GM18502 (cell line): ENCODE measurements at regions not wholly inside any gene's neighbourhood (a gene's known extent, or its start where the extent isn't known, plus 50 kb on each side); places are given as distances from the start of the nearest gene placed in this dataset.

Experiments used
- ATAC-seq: cut with Tn5 transposase; IDR thresholded peaks from one replicate; pipeline ENCODE4 v1.9.1; 2021; ENCODE audit warnings: mild to moderate bottlenecking; ENCODE audit not compliant: unreplicated experiment, poor library complexity

DNA sequence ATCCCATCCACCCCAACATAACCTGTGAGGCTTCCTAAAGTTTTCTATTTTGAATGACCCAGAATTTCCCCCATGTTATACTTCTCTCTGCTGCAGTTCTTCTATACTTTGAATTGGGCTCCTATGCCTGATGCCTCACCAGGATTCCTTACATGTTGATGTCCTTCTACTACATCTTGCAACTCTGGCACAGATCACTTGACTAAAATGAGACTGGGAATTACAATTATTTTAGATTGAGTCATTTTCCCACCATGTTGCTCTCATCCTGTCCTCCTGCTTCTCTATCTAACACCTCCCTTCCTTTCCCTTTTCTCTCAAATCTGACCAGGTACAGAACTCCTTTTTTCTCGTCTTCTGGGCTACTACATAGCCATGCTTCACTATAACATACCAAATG lies 314.0 kb upstream of the KCNJ16 start:
- no peak for ATAC-seq

DNA sequence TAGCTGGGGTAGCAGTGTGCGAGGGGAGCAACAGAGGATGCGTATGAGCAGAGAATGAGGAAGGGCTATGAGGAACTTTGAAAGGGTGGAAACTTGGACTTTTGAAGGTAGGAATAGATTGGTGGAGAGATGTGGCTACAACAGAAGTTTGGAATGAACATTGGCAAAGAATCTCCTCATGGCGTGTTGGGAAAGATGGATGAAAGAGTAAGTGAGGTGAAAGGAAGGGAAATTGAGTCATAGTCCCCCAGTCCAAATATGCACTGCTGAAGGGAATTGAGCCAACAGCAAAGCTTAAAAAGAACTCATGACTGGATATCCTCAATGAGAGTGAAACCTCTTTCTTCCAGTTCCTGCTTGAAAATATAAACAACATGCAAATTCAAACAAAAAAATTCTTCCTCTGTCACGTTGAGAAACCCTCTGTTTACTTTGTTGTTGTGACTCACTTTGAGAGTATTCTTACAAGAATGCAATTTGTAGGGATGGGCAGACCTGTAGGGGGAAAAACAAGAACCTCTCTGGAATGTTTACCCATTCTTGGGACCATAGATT lies 313.2 kb upstream of the KCNJ16 start:
- ATAC-seq, result no peak

GRCh38 chr17:69762359-69762758 lies 312.7 kb upstream of the KCNJ16 start:
- no peak for ATAC-seq

DNA sequence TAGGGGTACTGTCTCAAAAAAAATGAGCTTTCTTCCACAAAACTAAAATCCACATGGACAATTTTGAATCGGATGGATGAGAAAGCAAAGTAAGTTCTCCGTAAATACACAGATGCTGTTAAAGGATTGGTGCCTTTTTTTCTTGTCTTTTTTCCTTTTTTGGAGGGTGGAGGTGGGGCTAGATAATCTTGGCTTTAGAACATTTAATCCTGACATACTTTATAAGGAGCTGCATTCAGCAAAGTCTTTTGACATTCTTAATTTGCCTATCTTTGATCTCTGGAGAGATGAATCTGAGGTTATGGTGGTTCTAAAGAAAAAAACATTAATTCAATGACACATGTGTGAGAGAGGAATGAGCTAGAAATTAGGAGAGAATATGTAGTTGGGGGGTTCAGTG lies 312.3 kb upstream of the KCNJ16 start:
- ATAC-seq, result no peak

DNA sequence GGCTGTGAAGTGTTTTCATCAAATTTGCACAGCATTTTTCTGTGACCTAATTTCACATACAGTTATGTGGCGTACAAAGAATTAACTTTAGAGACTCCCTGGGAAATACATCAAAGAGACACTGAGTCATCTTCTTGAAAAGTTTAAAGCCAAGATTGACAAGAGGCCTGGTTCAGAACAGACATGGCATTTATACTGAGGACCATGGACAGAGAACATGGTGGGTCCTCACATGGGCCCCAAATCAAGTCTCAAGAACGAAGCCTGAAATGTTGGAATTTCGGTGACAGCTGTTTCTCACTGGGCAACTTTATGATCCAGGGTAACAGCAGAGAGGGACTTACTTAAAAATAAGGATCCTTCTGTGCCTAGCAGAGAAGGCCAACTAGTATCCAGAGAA lies 311.5 kb upstream of the KCNJ16 start:
- no peak for ATAC-seq

DNA sequence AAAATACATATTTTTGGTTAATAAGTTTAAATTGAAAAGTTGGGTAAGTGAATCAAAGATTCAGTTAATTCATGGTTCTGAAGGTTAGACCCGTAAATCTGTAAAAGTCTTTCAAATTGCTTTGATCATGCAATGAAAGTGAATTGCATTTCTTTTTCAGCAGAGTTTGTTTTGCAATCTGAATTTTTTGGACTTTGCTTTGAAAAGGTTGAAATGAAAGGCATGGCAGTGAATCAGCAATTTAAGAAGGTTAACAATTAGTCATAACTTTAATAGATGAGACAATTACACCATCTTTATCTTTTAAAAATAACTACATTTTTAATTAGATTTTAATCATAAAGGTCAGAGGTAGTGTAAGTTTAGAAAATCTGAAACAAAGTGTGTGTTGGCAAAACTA lies 310.9 kb upstream of the KCNJ16 start:
- ATAC-seq, result no peak

- no peak for ATAC-seq
These were observed 306.0 kb upstream of the KCNJ16 start for GRCh38 chr17:69769050-69769449.

- ATAC-seq, result no peak
These were observed 301.9 kb upstream of the KCNJ16 start for GRCh38 chr17:69773081-69773480.

GRCh38 chr17:69779378-69780214 lies 295.4 kb upstream of the KCNJ16 start:
- ATAC-seq, result no peak

DNA sequence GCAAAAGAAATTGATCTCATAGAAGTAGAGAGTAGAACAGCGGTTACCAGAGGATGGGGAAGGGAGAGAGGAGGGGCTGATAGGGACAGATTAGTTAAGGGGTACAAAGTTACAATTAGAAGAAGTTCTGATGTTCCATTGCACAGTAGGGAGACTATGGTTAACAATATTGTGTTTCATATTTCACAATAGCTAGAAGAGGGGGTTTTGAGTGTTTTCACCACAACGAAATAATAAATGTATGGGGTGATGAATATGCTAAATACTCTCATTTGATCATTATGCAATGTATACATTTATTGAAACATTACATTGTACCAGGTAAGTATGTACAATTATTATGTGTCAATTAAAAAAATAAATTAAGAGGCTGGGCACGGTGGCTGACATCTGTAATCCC lies 291.2 kb upstream of the KCNJ16 start:
- ATAC-seq, result no peak

GRCh38 chr17:69788957-69789356 lies 286.1 kb upstream of the KCNJ16 start:
- no peak for ATAC-seq

DNA sequence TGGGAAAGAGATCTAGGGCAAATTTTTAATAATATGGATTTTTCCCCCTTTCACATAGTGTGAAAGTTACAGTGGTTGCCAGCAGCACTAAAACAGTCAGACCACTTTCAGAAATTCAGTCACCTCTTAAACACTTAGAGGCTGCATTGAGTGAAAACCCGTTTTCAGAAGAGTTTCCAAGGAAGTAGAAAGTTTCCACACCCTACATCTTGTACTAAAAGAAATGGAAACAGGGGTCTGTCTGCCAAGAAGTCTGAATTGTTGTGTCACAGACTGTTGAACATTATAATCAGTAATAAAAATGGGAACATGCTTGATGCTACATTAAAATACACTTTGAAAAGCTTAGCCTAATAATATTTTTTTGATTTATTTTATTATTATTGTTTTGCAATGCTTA lies 278.9 kb upstream of the KCNJ16 start:
- no peak for ATAC-seq

GRCh38 chr17:69800870-69801269 lies 274.2 kb upstream of the KCNJ16 start:
- no peak for ATAC-seq

DNA sequence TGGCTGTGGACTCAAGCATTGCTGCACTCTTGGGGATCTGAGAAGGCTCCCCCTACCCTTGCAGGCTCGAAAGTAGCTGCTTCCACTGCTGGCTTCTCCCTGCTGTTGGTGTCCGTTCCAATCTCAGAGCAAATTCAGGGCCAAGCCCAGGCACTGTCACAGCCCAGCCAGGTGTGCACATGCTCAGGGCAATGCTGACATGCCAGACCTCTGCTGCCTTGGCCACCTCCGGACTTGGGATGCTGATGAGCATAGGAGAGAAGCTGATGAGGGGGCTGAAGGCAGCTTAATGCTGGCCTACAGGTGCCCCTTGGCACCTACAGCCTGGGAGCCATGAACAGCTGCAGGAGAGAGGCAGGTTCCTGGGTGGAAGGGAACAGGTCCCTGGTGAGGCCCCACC lies 273.7 kb upstream of the KCNJ16 start:
- no peak for ATAC-seq

- no peak for ATAC-seq
These were observed 272.8 kb upstream of the KCNJ16 start for GRCh38 chr17:69802045-69802740.

DNA sequence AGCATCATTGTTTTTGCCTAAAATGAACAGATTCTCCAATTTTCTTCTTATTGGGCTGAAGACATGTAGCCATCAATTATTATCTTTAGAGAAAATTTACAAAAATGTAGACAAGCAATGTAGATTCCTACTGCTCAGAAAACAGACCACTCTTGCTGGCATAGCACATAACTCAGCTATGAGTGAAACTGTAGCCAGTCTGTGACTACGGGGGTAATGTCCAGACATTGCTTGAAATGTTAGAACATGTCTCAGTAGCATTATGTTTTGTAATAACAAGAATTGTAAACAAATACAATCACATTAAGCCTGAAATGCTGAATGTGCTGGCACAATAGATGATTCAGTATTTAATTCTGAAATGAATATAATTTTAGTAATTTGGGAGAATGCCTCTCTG lies 265.7 kb upstream of the KCNJ16 start:
- ATAC-seq, result no peak

DNA sequence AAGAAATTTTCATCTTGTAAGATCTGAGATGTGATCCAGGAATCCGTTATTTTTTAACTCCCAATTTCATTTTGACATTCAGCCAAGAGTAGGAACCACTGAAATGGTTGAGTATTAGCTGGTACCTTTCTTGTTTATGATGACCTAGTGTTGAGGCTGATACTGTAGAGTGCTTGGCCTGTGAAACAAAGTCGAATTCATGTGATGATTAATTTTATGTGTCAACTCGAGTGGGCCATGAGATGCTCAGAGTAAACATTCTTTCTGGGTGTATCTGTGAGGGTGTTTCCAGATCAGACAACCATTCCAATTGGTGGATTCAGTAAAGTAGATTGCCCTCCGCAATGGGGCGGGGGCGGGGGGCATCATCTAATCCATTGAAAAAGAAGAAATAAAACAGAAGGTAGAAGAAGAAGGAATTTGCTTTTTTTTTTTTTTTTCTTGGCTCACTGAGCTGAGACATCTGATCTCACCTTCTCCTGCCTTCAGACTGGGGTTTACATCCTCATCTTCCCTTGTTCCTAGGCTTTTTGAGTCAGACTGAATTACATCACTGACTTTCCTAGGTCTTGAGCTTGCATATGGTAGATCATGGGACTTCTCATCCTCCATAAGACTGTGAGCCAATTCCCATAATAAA lies 264.6 kb upstream of the KCNJ16 start:
- no peak for ATAC-seq

DNA sequence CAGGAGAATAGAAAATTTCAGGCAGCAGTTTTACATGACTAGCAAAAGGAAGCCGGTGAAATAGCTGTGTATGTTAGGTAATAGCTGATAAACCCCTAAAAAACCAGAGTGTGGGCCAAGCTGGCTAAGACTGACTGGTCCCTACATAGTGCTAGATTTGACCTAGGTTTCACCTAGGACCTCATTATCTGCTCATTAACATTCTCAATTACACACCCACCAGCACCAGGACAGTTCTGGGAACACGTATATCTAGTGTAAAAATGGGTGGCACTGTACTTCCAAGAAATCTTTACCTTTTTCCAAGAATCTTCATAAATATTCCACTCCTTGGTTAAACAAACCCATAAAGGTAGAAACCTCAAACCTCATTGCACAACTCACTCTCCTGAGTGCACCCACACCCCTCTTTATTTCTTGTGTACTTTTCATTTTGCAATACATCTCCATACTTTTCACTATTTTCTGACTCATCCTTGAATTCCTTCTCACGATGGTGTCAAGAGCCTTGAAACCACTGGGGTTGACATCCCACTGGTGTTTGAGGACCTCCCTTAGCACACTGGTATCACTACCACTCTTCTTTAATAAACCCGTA lies 262.7 kb upstream of the KCNJ16 start:
- no peak for ATAC-seq

GRCh38 chr17:69814031-69814430 lies 261.0 kb upstream of the KCNJ16 start:
- ATAC-seq, result no peak

DNA sequence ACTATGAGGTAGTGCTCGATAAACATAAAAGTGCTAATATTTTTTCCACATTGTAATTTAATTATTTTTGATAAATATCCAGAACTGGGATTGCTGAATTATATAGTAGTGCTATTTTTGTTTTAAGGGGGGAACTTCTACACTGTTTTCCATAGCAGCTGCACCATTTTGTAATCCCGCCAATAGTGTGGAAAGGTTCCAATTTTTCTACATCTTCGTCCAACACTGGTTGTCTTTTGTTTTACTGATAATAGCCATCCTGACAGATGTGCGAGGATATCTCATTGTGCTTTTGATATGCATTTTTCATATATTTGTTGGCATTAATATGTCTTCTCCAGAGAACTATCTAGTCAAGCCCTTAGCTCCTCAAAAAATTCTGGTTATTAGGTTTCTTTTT lies 259.6 kb upstream of the KCNJ16 start:
- ATAC-seq, result no peak

- ATAC-seq, result no peak
These were observed 256.6 kb upstream of the KCNJ16 start for GRCh38 chr17:69818467-69818866.
